GM18868 (cell line): ENCODE measurements at regions not wholly inside any gene's neighbourhood (a gene's known extent, or its start where the extent isn't known, plus 50 kb on each side); places are given as distances from the start of the nearest gene placed in this dataset.
"Not testable (repeated sequence)": the region's sequence is repeated elsewhere in the genome, so short reads cannot be mapped to it uniquely, and the experiment has no call there.

Experiments used
- ATAC-seq: cut with Tn5 transposase; IDR thresholded peaks from one replicate; pipeline ENCODE4 v1.9.1; 2021; ENCODE audit warnings: mild to moderate bottlenecking, moderate library complexity; ENCODE audit not compliant: unreplicated experiment

DNA sequence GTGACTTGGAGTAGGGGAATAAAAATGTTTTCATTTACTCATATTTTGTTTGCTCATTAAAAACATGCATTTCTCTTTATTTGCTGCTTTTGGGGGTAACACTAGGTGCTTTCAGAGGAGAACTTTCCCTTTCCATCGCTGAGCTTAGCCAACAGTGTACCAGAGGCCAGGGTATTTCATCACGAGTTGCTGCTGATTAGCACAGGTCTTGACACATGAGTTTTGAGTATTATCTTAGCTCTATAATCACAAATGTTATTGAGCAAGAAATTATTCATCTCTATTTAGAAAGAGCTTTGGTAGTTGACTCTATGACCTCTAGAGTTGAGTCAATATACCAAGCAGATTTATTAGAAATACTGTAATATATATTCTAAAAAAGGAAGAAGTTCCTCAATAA is 375.9 kb downstream of the NXPH1 start:
- no peak for ATAC-seq

DNA sequence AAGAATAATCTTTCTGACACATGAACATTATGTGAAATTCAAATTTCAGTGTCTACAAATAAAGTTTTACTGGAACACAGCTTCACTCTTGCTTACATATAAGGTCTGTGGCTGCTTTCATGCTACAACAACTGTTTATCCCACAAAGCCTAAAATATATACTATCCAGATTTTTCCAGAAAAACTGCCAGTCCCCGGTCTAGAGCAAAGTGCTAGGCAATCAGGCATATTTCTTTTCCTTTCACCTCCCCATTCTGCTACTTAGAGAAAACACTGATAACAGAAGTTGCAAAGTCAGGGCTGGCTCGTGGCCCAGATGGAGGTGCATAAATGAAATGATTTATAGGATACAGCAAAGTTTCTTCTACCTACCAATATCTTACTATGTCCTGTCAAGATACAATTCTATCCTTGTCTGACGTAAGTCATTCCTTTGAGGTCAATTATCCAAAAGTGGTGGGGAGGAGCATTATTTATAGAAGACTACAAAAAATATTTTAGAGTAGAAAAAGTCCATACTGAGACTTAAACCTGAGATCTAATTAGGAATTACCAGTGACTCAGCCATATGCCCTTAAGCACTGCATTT is 384.1 kb downstream of the NXPH1 start:
- ATAC-seq, result no peak

DNA sequence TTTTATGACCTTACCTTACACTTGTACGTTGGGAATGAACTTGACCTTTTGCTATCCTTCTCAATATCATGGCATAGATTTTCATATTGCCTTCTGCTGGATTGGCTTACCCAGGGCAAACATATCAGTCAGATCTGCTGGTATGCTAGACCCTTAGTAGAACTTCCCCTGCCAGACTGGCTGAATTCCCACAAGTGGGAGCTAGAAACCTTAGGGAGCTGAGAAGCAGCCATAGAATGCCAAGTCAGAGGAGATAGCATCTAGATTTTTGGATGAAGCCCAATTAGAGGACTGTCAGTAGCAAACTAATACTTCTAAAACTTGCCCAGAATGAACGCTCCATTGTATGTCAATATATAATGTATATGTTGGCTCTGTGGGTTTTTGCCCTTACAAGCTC is 385.0 kb downstream of the NXPH1 start:
- ATAC-seq, result no peak

DNA sequence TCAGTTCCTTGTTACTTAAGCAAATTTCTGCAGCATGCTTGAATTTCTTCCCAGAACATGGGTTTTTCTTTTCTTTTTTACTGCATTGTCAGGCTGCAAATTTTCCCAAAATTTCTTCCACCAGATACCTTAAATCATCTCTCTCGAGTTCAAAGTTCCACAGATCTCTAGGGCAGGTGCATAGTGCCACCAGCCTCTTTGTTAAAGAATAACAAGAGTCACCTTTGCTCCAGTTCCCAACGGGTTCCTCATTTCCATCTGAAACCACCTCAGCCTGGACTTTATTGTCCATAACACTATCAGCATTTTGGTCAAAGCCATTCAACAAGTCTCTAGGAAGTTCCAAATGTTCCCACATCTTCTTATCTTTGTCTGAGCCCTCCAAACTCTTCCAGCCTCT is 389.2 kb downstream of the NXPH1 start:
- no peak for ATAC-seq

DNA sequence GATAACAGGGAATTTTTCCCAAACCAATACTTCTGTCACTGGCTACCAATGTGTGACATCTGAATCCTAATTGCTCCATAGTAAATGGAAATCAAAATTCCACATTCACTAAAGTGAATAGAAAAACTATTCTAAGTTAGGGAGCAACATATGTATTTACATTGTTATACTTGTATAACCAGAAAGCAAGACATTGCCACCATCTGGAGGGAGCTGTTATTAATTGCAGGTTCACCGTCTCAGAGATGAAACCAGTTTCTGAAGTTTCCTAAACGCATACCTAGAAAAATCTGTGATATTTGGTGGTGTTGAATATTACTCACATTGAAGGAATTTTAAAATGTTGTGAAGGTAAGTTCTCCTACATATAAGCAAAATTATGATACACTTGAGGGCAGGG is 390.1 kb downstream of the NXPH1 start:
- no peak for ATAC-seq

DNA sequence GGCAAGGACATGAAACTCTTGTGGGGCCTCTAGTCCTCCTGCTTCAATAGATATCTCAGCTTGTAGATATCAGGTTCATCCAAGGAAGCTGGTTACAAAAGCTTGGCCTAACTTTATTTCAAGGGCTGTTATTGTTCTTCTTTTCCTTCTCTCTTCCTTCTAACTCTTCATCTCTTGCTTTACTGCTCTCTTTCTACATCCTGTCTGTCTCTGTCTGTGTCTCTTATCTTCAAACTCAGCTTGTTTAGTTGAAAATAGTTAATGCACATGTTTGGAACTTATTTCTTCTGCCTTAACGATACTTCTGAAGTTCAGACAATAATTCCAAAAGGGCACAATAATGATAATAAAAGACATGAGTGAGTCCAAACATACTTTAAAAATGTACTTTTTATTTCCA is 393.9 kb downstream of the NXPH1 start:
- ATAC-seq, result no peak

DNA sequence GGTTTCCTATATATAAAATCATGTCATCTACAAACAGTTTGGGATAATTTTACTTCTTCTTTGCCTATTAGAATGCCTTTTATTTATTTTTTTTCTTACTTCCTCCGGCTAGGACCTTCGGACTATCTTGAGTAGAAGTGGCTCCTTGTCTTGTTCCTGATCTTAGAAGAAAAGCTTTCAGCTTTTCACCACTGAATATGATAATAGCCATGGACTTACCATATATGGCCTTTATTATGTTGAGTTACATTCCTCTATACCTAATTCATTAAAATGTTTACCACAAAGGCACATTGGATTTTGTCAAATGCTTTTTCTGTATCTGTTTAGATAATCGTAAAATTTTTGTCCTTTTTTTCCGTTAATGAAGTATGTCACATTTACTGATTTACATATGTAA is 395.7 kb downstream of the NXPH1 start:
- no peak for ATAC-seq

DNA sequence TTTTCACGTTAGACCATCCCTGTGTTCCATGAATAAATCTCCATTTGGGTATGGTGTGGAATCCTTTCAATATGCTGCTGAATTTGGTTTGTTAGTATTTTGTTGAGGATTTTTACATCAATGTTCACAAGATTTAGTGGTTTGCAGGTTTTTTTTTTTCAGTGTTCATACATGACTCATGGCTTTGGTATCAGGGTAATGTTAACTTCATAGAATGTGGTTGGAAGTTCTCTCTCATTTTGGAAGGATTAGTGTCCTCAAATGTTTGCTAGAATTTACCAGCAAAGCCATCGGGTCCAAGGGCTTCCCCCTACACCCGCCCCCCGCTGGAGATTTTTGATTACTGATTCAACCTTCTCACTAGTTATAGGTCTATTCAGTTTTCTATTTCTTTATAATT is 398.0 kb downstream of the NXPH1 start:
- ATAC-seq, result no peak

DNA sequence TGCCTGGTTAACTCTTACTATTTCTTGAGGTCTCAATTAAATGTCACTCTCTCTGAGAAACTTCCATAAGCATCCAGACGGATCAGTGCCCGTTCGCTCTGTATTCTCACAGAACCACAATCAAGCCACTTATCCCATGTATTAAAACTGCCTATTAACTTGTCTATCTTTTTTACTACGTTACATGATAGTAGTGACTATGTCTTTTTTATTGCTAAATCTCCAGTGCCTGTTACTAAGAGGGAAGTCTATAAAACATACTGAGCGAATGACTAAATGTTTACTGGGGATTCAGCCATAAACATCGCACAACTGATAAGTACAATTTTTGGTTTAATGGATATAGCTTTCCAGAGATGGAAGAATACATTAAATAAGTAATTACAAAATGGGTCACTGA is 399.9 kb downstream of the NXPH1 start:
- no peak for ATAC-seq

DNA sequence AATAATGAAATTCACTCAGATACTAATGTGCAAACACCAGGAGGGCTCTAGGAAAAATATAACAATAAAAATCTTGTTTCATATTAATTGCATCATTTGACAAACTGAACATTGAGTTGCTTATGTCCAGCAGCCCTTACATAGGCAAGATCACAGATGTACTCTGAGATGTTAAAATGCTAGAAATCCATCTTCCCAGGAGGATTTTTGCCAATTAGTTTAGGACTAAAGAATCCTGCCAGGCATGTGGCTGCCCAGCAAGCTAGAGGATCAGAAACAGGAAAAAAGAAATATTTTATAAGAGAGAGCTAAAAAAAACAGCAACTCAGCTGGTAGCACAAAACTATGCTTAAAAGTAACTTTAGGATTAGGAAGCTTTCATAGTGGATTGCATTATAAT is 407.8 kb downstream of the NXPH1 start:
- no peak for ATAC-seq

DNA sequence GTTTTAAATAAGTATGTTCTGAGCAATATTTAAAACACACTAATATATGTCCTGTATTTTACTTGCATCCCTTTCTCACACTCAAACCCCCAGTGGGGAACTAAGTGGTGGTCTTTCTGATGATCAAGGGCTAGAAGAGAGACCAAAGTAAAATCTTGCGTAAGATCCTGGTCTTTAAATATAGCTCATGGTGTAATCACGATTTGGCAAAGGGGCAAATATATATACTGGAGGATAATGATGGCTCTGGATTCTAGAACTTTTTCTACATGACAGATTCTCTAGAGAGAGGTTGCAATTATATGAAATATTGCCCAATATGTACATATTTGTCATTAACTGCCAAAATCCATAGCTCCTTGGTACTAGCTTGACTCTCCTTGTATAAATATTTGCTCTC is 438.3 kb downstream of the NXPH1 start:
- no peak for ATAC-seq

DNA sequence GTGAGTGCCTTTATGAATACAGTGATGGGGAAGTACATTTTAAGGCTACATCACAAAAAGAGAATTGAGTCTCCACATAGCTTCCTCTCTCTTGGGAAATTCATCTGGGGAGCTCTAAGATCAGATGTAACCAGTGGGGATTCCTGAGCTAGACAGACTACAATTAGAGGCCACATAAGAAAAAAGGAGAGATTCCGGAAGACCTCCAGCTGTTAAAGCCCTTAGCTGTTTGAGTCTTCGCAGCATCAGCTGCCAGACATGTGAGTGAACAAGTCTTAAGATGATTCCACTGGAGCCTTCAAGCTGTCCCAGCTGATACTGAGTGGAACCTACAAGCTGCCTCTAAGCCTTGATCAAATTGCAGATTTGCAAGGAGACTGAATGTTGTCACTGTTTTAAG is 448.5 kb downstream of the NXPH1 start:
- no peak for ATAC-seq

DNA sequence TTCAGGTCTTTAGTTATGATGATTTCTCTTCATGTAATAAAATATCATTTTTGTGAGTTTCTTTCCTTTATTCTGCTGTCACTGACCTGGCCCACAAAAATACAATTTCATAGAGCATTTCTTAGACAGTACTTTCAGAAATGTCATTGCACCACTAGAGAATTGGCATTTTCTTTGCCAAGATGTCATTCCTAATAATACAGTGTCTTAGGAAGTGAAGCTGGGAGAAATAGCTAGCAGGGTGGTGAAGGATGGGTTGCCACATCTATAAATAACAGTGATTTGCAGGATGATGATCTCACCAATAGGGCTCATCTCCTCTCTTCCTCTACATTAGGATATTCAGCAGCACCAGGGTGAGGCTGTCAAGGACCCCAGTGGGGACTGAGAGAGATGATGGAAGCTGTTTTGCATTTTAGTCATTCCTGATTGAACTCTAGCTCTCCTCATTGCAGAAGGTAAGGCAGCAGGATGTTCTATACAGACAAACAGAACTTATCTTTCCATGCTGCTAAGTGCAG is 452.1 kb downstream of the NXPH1 start:
- no peak for ATAC-seq

DNA sequence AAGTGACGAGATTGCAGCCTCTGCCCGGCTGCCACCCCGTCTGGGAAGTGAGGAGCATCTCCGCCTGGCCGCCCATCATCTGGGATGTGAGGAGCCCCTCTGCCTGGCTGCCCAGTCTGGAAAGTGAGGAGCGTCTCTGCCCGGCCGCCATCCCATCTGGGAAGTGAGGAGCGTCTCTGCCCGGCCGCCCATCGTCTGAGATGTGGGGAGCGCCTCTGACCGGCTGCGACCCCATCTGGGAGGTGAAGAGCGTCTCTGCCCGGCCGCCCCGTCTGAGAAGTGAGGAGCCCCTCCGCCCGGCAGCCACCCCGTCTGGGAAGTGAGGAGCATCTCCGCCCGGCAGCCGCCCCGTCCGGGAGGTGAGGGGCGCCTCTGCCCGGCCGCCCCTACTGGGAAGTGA is 456.9 kb downstream of the NXPH1 start:
- ATAC-seq, result not testable (repeated sequence)

DNA sequence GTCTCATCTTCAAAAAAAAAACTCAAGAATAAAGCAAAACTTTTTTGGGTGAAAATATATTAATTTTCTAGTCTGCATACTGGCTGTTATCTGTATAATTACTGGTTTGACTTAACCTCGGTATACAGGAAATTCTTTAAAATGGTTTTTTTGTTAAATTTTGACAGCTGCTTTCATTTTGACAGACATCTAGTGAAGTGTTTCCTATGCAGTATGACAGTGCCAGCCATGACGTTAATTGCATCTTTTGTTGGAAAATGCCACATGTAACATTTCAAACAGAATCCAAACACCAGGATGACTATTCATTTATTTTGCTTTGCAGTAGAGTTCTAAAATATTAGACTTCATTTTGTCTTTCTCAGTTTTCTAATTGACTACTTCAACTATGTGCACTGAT is 460.4 kb downstream of the NXPH1 start:
- no peak for ATAC-seq

DNA sequence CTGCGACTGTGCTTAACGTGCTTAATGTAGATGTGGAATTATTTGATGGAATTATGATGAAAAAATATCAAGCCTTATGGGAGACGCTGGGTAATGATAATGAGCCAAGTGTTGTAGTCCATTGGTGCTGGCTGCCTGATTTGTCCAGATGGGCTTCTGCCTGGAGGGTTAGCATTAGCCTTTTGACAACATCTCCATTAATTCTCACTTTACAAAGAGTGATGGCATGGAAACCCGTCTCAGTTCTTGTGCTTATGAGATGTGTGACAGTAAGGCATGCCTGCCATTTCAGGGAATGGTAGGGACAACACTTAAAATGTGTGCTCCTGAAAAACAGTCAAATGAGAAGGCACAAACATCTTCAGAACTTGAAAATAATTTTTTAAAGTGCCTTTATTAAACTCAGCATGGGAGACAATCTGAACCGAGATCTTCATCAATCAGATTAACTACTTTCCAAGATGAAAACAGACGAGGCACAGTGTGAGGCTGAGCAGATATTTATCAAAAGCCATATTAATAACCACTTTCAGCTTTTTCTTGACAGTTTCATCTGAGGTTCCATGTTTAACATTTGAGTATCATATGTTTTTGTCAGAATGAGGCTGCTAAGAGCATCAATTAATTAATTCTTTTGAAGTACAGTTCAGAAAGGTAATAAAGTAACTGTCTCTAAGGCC is 473.1 kb downstream of the NXPH1 start:
- no peak for ATAC-seq

DNA sequence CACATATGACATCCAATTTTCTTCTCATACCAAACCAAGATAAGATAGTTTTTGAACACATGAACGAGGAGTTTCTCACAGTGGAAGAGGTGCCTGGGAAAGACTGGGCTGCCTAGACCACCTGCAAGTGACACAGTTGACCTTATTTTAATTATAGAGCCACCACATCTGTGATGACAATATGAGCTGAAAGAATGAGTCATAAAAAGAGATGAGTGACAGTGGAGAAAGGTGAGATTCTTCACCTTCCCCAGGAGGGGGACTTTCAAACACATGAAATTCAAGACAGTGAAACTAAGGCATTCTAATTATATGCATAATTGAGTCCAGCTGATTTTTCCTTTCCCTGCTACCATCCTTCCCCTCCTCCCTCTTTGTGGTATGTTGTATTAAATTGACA is 475.5 kb downstream of the NXPH1 start:
- peak; percentile 49 for ATAC-seq

DNA sequence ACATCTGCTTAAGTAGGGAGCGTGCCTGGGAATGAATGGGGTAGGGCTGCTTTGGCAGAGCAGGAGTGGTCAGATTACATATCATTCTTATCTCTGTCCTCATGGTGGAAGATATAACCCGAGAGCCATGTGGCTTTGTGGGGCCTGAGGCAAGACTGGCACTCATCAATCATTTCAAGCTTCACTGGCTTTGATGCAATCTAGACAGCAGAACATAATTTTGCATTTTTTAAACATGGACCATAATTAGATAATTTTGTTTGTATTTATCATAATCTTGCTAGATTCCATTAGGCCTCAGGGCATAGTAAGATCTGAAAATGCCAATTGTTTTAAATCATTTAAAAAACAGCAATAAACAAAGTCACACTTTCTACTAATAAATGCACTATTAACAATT is 480.3 kb downstream of the NXPH1 start:
- ATAC-seq, result no peak

DNA sequence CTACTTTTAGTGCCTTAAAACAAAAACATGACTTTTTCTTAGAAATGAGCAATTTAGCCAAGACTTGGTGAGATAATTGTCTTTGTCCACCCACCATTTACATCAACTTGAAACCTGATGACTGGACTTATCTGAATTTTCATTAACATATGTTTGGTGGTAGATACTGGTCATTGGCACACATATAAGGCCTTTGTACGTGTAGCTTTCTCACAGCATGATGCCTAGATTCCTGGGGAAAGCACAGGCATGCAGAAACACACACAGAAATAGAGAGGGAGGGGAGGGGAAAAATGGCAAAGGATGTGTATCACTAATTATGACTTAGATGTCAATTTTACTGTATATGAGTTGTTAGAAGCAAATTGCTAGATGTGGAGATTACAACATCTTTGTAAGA is 488.4 kb downstream of the NXPH1 start:
- no peak for ATAC-seq

DNA sequence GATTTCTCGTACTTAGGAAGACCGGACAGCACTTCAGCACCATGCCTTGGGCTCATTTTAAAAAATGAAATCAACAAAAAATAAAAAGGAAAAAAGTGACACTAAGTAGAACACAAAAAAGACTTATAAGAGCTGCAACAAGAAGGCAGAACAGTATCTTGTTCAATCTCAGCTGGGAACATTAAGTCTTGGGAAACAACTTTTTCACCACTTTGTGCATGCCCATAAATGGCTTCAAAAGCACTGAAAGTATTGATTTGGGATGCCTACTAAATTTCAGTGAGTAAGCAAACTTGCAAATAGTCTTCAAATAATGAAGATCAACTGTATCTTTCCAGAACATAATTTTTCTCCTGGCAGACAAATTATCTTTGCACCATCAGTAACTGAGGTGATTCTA is 489.3 kb downstream of the NXPH1 start:
- ATAC-seq, result no peak

DNA sequence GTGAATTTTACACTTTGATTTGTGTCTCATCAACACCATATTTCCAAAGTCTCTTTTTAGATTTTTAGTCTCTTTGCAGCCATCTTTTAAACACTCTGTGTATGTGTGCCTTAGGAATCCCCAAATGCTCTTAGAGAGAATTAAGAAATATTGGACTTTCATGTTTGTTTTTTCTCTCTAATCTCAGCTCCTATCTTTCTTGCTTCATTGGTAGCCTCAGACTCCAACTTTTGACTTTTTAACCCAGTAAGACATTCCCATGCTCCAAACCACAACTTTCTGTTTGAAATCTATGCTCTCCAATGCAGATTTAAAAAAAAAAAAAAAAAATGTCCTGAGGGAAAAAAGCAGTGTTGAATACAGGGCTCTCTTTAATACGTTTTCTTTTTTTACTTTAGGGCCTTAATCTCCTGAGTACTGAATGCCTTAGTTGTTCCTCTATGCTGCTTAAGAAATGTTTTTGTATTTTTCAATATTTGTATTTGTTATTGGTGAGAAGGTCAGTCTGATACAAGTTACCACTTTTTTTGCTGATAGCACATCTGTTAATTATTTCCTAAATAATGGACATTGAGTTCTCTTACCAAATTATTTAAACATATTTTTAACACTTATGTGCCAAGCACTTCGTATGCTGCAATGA is 489.9 kb downstream of the NXPH1 start:
- no peak for ATAC-seq

DNA sequence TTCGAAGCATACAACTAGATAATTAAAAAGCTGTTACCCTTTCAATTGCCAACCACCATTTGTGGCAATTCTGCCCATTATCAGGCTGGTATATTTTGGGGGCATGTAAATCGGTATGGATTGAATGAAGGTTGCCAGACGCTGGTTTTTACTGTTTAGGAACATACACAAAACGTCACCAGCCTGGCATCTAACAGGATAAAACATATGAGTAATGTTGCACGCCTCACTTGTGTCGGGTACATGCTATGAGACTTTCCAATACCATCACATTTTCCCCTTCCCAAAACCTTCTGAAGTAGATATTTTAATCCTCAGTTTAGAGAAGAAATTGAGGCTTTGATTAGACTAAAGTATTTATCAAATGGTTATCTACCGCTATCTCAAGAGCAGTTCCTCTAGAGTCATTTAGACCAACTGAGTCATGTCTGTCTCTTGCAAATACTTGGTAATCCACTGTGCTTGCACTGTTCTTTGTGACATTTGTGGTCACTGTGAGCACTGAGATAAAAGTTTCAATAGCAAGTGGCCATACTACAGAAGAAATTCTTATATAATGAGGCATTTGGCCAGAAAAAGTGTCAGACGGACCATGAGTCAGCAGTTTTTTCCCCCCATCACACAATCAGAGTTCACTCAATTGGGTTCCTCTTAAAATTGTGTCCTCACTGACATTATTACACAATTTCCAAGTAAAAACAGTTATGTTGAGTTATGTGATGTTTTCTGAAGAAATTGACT is 498.7 kb downstream of the NXPH1 start:
- no peak for ATAC-seq
